SK-N-SH (cell line): ENCODE measurements at regions not wholly inside any gene's neighbourhood (a gene's known extent, or its start where the extent isn't known, plus 50 kb on each side); places are given as distances from the start of the nearest gene placed in this dataset.

Experiments
- CTCF ChIA-PET: fragments of 300-600, 350-600 bp; formaldehyde crosslinking; extraction: SDS; loops from one replicate; lab custom pipeline; 2021; lab: Yijun Ruan, JAX
- POLR2A ChIA-PET: fragments of 350-600 bp; sonication (Branson Sonifier 250); formaldehyde crosslinking; extraction: SDS; loops from one replicate; lab custom pipeline; 2020; ENCODE audit warnings: antibody characterized with exemption, inconsistent platforms; lab: Yijun Ruan, JAX
- DNase-seq: peaks from one replicate; pipeline ENCODE4 v3.0.0; 2012
- H2AFZ ChIP-seq: fragments of 200-600 bp; sonication (generic); 2 replicates; pipeline ENCODE4 v1.8.1; 2016; ENCODE audit warnings: antibody characterized with exemption, mild to moderate bottlenecking, low read depth
- H3F3A ChIP-seq: fragments of 200-600 bp; sonication (generic); replicated peaks from 2 replicates; pipeline ENCODE3; 2016; ENCODE audit warnings: antibody characterized with exemption, mild to moderate bottlenecking; ENCODE audit not compliant: insufficient read depth
- H3K27ac ChIP-seq, 2 experiments: fragments of 200-500 bp in 1 of 2; fragments of 200-600 bp in 1 of 2; sonication (Bioruptor generic) in 1 of 2; sonication (generic), shearing (Covaris generic) in 1 of 2; 2 replicates each; pipeline versions ENCODE4 v1.5.1 to v1.6.1; 2014 to 2016; ENCODE audit warnings: low read depth in 2 of 2, inconsistent platforms in 1 of 2, low read length in 1 of 2, mild to moderate bottlenecking in 1 of 2, mixed read lengths in 1 of 2
- H3K27me3 ChIP-seq: fragments of 200-600 bp; sonication (generic), shearing (Covaris generic); 2 replicates; pipeline ENCODE4 v1.6.1; 2016; ENCODE audit warnings: mixed run types; ENCODE audit not compliant: insufficient read depth
- H3K36me3 ChIP-seq, 2 experiments: fragments of 200-500 bp in 1 of 2; fragments of 200-600 bp in 1 of 2; sonication (Bioruptor generic) in 1 of 2; sonication (generic) in 1 of 2; replicated peaks in 1 of 2; 2 replicates each; pipeline versions ENCODE3 to v1.5.1; 2014 to 2016; ENCODE audit warnings: low read length in 1 of 2, mild to moderate bottlenecking in 1 of 2; ENCODE audit not compliant: insufficient read depth in 2 of 2, control insufficient read depth in 1 of 2
- H3K4me1 ChIP-seq, 2 experiments: fragments of 200-500 bp in 1 of 2; fragments of 200-600 bp in 1 of 2; sonication (Bioruptor generic) in 1 of 2; sonication (generic), shearing (Covaris generic) in 1 of 2; 2 replicates each; pipeline versions ENCODE4 v1.5.1 to v1.6.1; 2014 to 2016; ENCODE audit warnings: low read depth in 1 of 2, low read length in 1 of 2, mixed run types in 1 of 2; ENCODE audit not compliant: insufficient read depth in 2 of 2, control insufficient read depth in 1 of 2
- H3K4me2 ChIP-seq: fragments of 200-600 bp; sonication (generic), shearing (Covaris generic); 2 replicates; pipeline ENCODE4 v1.6.1; 2017; ENCODE audit warnings: mixed run types
- H3K4me3 ChIP-seq, 2 experiments: fragments of 200-500 bp in 1 of 2; fragments of 200-600 bp in 1 of 2; sonication (Bioruptor generic) in 1 of 2; sonication (generic), shearing (Covaris generic) in 1 of 2; 2 replicates each; pipeline versions ENCODE4 v1.5.1 to v1.8.1; 2014 to 2016; ENCODE audit warnings: low read depth in 2 of 2, inconsistent platforms in 1 of 2, low read length in 1 of 2, mild to moderate bottlenecking in 1 of 2, mixed read lengths in 1 of 2, moderate library complexity in 1 of 2
- H3K79me2 ChIP-seq: fragments of 200-600 bp; sonication (generic); 2 replicates; pipeline ENCODE4 v1.8.1; 2017; ENCODE audit warnings: mild to moderate bottlenecking; ENCODE audit not compliant: insufficient read depth
- H3K9ac ChIP-seq: fragments of 200-600 bp; sonication (generic); 2 replicates; pipeline ENCODE4 v1.6.1; 2017; ENCODE audit warnings: mixed run types
- H3K9me2 ChIP-seq: fragments of 200-600 bp; sonication (generic); 2 replicates; pipeline ENCODE4 v1.6.1; 2017; ENCODE audit warnings: mixed run types
- H3K9me3 ChIP-seq: fragments of 200-600 bp; sonication (generic); 2 replicates; pipeline ENCODE4 v1.6.1; 2017; ENCODE audit warnings: mixed run types, mild to moderate bottlenecking, moderate library complexity
- H4K20me1 ChIP-seq: fragments of 200-600 bp; sonication (generic); 2 replicates; pipeline ENCODE4 v1.6.1; 2017; ENCODE audit warnings: mild to moderate bottlenecking, mixed run types; ENCODE audit not compliant: insufficient read depth
- CHD2 ChIP-seq: fragments of 150-350 bp; IDR thresholded peaks from 2 replicates; pipeline ENCODE4 v1.6.1; 2018; ENCODE audit warnings: low read length; ENCODE audit not compliant: partially characterized antibody
- EP300 ChIP-seq, 2 experiments: IDR thresholded peaks; 2 replicates each; pipeline versions ENCODE4 v1.4.0 to v1.6.1; 2012; ENCODE audit warnings: borderline replicate concordance in 1 of 2, low read depth in 1 of 2, low read length in 1 of 2
- EZH2phosphoT487 ChIP-seq: fragments of 200-600 bp; sonication (generic); IDR thresholded peaks from 2 replicates; pipeline ENCODE4 v1.6.1; 2017; ENCODE audit warnings: low read depth, mixed run types, mild to moderate bottlenecking, antibody characterized with exemption, moderate library complexity, borderline replicate concordance
- FOXJ3 ChIP-seq: sonication (generic); formaldehyde crosslinking; IDR thresholded peaks from 2 replicates; pipeline ENCODE4 v1.5.1; 2020; ENCODE audit warnings: mild to moderate bottlenecking, missing genetic modification reagents
- FOXM1 ChIP-seq: IDR thresholded peaks from 2 replicates; pipeline ENCODE4 v1.4.0; 2012; ENCODE audit warnings: low read depth, mild to moderate bottlenecking
- MEF2A ChIP-seq: IDR thresholded peaks from 2 replicates; pipeline ENCODE4 v1.4.0; 2012; ENCODE audit warnings: low read depth, borderline replicate concordance
- MXI1 ChIP-seq: IDR thresholded peaks from 2 replicates; pipeline ENCODE4 v1.6.1; 2012; ENCODE audit warnings: mild to moderate bottlenecking, low read depth, low read length, improper control_type of control experiment
- NFIC ChIP-seq: IDR thresholded peaks from 2 replicates; pipeline ENCODE4 v1.4.0; 2012; ENCODE audit warnings: borderline replicate concordance
- NRF1 ChIP-seq: IDR thresholded peaks from 2 replicates; pipeline ENCODE4 v1.6.1; 2012; ENCODE audit warnings: low read depth, mild to moderate bottlenecking, low read length
- RCOR1 ChIP-seq: fragments of 150-350 bp; IDR thresholded peaks from 2 replicates; pipeline ENCODE4 v1.6.1; 2017; ENCODE audit warnings: antibody characterized with exemption, low read length
- RFX5 ChIP-seq: IDR thresholded peaks from 2 replicates; pipeline ENCODE4 v1.6.1; 2012; ENCODE audit warnings: mild to moderate bottlenecking, improper control_type of control experiment, low read length
- SIN3A ChIP-seq: IDR thresholded peaks from 2 replicates; pipeline ENCODE4 v1.6.1; 2012; ENCODE audit warnings: low read depth, mild to moderate bottlenecking, low read length, moderate library complexity, borderline replicate concordance
- TAF1 ChIP-seq: IDR thresholded peaks from 2 replicates; pipeline ENCODE4 v1.6.1; 2012; ENCODE audit warnings: low read depth, mild to moderate bottlenecking, low read length, moderate library complexity, borderline replicate concordance
- TCF12 ChIP-seq: IDR thresholded peaks from 2 replicates; pipeline ENCODE4 v1.4.0; 2012
- WGBS: methylation state at CpG from one replicate; pipeline ENCODE4 v1.1.6; 2017; ENCODE audit warnings: low lambda C conversion rate; 5-methylcytosine and 5-hydroxymethylcytosine counted together
- TF ChIP-seq, protein P1 (sequence below): fragments of 150-350 bp; IDR thresholded peaks from 2 replicates; pipeline ENCODE4 v1.6.1; 2016; ENCODE audit warnings: mild to moderate bottlenecking, low read depth, low read length
- TF ChIP-seq, protein P2 (sequence below): IDR thresholded peaks from 2 replicates; pipeline ENCODE4; 2012

DNA sequence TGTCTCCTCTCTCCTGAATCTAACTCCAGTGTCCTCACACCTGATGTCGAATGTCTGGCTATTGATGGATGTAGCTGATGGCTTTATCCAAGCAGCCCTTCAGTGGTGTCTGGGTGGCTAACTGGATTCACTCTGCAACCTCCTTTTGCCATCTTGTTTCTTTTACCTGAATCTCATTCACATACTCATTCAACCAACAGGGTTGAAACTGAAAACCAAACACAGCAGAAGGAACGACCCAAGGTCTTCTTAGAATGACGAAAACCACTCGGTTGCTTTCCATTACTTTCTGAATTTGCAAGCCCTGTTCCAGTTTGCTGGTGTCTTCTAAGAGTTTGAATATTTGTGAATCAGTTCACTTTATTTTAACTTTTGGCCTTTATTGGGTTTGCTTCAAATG is 424.3 kb upstream of the CXADR start:
- Histone ChIP-seq H3K9ac (no peak overlapping the region), H3K79me2 (no peaks in the 10 kb centered on the region), H3K36me3 (no peaks in the 10 kb centered on the region), H3K4me1 (no peaks in the 10 kb centered on the region), H4K20me1 (no peaks in the 10 kb centered on the region), H3K4me3 (no peak overlapping the region), H3K9me3 (0 out of 2 replicates have a peak, but pooled peaks cover 3% of the 10 kb centered on the region), H3F3A (no peaks in the 10 kb centered on the region), H3K27me3 (no peaks in the 10 kb centered on the region), H3K27ac (no peak overlapping the region), H3K4me2 (no peak overlapping the region), H3K9me2 (no peaks in the 10 kb centered on the region), H2AFZ (no peak overlapping the region)
- CTCF ChIA-PET: no interaction called here
- 46% methylated on average over 4 of the region's 4 CpGs for WGBS
- DNase-seq: no peak
- POLR2A ChIA-PET: no interaction called here
- no peak for TF ChIP-seq CHD2
- no peak for TF ChIP-seq FOXM1

DNA sequence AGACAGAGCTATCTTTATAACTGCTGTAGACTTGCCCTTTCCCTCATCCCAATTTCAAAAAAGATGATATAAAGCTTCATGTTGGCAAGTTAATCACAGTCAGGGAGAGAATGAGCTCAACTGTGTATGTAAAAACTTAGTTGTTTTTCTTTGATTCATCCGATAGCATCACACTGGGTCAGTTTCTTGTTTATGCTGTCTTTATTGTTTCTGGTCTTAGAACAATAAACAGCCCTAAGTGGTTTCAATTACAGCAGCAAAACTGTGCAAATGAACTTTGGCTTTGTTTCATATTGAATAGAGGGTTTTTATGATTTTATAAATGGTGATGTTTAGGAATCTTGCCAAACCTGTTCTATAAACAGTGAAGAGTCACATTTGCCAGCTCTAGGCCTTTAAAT is 423.8 kb upstream of the CXADR start:
- WGBS: 43% methylated on average over 1 of the region's 1 CpG
- Histone ChIP-seq H3K27me3 (no peaks in the 10 kb centered on the region), H3K79me2 (no peaks in the 10 kb centered on the region), H3K36me3 (no peaks in the 10 kb centered on the region), H3K4me1 (no peaks in the 10 kb centered on the region), H3K9me2 (no peaks in the 10 kb centered on the region), H3K27ac (no peak overlapping the region), H3K4me2 (no peak overlapping the region), H3F3A (no peaks in the 10 kb centered on the region), H3K4me3 (no peak overlapping the region), H4K20me1 (no peaks in the 10 kb centered on the region), H3K9ac (no peak overlapping the region), H3K9me3 (0 out of 2 replicates have a peak, but pooled peaks cover 3% of the 10 kb centered on the region), H2AFZ (no peak overlapping the region)
- POLR2A ChIA-PET: no interaction called here
- no peak for DNase-seq
- TF ChIP-seq, protein P1, sequence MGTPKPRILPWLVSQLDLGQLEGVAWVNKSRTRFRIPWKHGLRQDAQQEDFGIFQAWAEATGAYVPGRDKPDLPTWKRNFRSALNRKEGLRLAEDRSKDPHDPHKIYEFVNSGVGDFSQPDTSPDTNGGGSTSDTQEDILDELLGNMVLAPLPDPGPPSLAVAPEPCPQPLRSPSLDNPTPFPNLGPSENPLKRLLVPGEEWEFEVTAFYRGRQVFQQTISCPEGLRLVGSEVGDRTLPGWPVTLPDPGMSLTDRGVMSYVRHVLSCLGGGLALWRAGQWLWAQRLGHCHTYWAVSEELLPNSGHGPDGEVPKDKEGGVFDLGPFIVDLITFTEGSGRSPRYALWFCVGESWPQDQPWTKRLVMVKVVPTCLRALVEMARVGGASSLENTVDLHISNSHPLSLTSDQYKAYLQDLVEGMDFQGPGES: no peak
- no peak for TF ChIP-seq RCOR1
- TF ChIP-seq EZH2phosphoT487: no peak
- TF ChIP-seq SIN3A: no peak
- no peak for TF ChIP-seq NRF1
- TF ChIP-seq NFIC: no peak
- TF ChIP-seq EP300 (IDR thresholded peaks at IDR 0.05; ENCODE audit: borderline replicate concordance in 1 of 2, low read depth in 1 of 2, low read length in 1 of 2): no peak
- no peak for TF ChIP-seq RFX5
- TF ChIP-seq CHD2: no peak
- no peak for TF ChIP-seq TCF12
- TF ChIP-seq MEF2A: no peak
- no peak for TF ChIP-seq TAF1
- TF ChIP-seq, protein P2, sequence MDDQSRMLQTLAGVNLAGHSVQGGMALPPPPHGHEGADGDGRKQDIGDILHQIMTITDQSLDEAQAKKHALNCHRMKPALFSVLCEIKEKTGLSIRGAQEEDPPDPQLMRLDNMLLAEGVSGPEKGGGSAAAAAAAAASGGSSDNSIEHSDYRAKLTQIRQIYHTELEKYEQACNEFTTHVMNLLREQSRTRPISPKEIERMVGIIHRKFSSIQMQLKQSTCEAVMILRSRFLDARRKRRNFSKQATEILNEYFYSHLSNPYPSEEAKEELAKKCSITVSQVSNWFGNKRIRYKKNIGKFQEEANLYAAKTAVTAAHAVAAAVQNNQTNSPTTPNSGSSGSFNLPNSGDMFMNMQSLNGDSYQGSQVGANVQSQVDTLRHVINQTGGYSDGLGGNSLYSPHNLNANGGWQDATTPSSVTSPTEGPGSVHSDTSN: no peak
- no peak for TF ChIP-seq FOXJ3 (CRISPR knock-in tag)
- TF ChIP-seq MXI1: no peak
- CTCF ChIA-PET: no interaction called here
